Cardiac muscle cell (in vitro differentiated cells and primary cell): ENCODE measurements at regions not wholly inside any gene's neighbourhood (a gene's known extent, or its start where the extent isn't known, plus 50 kb on each side); places are given as distances from the start of the nearest gene placed in this dataset.

ENCODE experiments used
- DNase-seq, 2 donors: peaks; one replicate each; pipeline versions ENCODE4 v3.0.0 to v3.0.0-alpha.2; 2010 to 2017; ENCODE audit warnings: low read depth in 1 of 2, low spot score in 1 of 2
- H3K27ac ChIP-seq: fragments of 200-600 bp; sonication (generic); 2 replicates; pipeline ENCODE4 v1.5.1; 2016
- H3K27me3 ChIP-seq: fragments of 200-600 bp; sonication (generic); 2 replicates; pipeline ENCODE4 v1.6.0; 2016; ENCODE audit warnings: control low read depth
- H3K36me3 ChIP-seq: fragments of 200-600 bp; sonication (generic); 2 replicates; pipeline ENCODE4 v1.5.1; 2016; ENCODE audit warnings: control low read depth
- H3K4me1 ChIP-seq: fragments of 200-600 bp; sonication (generic); 2 replicates; pipeline ENCODE4 v1.8.1; 2017; ENCODE audit warnings: low read depth, mild to moderate bottlenecking, mixed run types
- H3K4me3 ChIP-seq: fragments of 200-600 bp; sonication (generic); 2 replicates; pipeline ENCODE4 v1.5.1; 2016; ENCODE audit warnings: mild to moderate bottlenecking
- H3K9me3 ChIP-seq: fragments of 200-600 bp; sonication (generic); 2 replicates; pipeline ENCODE4 v1.5.1; 2017; ENCODE audit warnings: low read depth, mild to moderate bottlenecking, control low read depth
- TF ChIP-seq, protein P1 (sequence below): IDR thresholded peaks from 2 replicates; pipeline ENCODE4 v1.5.1; 2012; ENCODE audit warnings: low read depth, mild to moderate bottlenecking, low read length

GRCh38 chr2:14720739-14721138 is 88.2 kb downstream of the LRATD1 start:
- Histone ChIP-seq H3K4me1 (no peaks in the 10 kb centered on the region), H3K27ac (no peak overlapping the region), H3K27me3 (no peaks in the 10 kb centered on the region), H3K36me3 (no peaks in the 10 kb centered on the region), H3K9me3 (no peaks in the 10 kb centered on the region), H3K4me3 (no peak overlapping the region)
- no peak for DNase-seq
- TF ChIP-seq, protein P1, sequence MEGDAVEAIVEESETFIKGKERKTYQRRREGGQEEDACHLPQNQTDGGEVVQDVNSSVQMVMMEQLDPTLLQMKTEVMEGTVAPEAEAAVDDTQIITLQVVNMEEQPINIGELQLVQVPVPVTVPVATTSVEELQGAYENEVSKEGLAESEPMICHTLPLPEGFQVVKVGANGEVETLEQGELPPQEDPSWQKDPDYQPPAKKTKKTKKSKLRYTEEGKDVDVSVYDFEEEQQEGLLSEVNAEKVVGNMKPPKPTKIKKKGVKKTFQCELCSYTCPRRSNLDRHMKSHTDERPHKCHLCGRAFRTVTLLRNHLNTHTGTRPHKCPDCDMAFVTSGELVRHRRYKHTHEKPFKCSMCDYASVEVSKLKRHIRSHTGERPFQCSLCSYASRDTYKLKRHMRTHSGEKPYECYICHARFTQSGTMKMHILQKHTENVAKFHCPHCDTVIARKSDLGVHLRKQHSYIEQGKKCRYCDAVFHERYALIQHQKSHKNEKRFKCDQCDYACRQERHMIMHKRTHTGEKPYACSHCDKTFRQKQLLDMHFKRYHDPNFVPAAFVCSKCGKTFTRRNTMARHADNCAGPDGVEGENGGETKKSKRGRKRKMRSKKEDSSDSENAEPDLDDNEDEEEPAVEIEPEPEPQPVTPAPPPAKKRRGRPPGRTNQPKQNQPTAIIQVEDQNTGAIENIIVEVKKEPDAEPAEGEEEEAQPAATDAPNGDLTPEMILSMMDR: no peak

GRCh38 chr2:14722904-14723570 is 90.5 kb downstream of the LRATD1 start:
- H3K27me3 ChIP-seq: no peaks in the 10 kb centered on the region
- no peak for DNase-seq
- H3K4me1 ChIP-seq: no peaks in the 10 kb centered on the region
- no peak overlapping the region for H3K4me3 ChIP-seq
- H3K27ac ChIP-seq: no peak overlapping the region
- no peaks in the 10 kb centered on the region for H3K36me3 ChIP-seq
- TF ChIP-seq, protein P1: no peak
- no peaks in the 10 kb centered on the region for H3K9me3 ChIP-seq

- TF ChIP-seq, protein P1: no peak
- Histone ChIP-seq H3K27ac (no peak overlapping the region), H3K9me3 (no peaks in the 10 kb centered on the region), H3K27me3 (no peaks in the 10 kb centered on the region), H3K36me3 (no peaks in the 10 kb centered on the region), H3K4me3 (no peak overlapping the region), H3K4me1 (no peaks in the 10 kb centered on the region)
- no peak for DNase-seq
Observed at GRCh38 chr2:14723684-14724083, 91.2 kb downstream of the LRATD1 start.

DNA sequence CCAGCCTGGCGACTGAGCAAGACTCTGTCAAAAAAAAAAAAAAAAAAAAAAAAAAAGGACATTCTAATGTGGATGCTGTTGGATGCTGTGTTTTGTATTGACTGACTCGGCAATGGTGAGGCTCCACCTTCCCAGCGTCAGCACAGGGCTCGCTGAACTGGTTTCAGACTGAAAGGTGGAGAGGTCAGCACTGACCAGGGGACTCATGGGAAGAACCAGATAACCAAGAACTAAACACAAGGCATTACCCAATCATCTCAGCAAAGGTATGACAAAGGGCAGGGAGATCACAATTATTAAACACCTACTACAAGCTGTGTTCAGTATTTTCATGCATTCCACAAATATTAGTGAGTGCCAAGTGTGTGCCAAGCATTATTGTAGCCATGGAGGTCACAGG is 103.2 kb downstream of the LRATD1 start:
- Histone ChIP-seq H3K27me3 (no peaks in the 10 kb centered on the region), H3K36me3 (no peaks in the 10 kb centered on the region), H3K9me3 (no peaks in the 10 kb centered on the region), H3K27ac (no peak overlapping the region), H3K4me1 (no peaks in the 10 kb centered on the region), H3K4me3 (no peak overlapping the region)
- no peak for DNase-seq
- TF ChIP-seq, protein P1: no peak

DNA sequence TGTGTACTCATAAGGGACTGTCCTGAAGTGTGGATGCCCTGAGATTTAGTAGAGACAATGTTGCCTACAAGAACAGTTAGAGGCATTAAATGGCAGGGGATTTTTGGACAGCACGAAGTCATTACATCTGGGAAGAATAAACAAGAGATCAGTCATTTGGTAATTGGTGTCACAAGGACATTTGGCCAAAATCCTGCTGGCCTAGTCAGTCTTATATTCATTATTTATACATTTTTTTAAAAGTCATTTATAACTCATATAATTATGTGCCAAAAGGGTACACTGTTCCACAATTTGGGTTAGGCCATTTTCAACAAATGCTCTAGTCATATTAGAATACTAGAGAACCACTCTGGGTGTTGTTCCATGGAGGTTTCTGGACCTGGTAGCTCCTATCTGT is 104.7 kb downstream of the LRATD1 start:
- no peak for DNase-seq
- H3K9me3 ChIP-seq: no peaks in the 10 kb centered on the region
- no peak overlapping the region for H3K4me3 ChIP-seq
- H3K36me3 ChIP-seq: no peaks in the 10 kb centered on the region
- no peak overlapping the region for H3K27ac ChIP-seq
- TF ChIP-seq, protein P1: no peak
- no peaks in the 10 kb centered on the region for H3K4me1 ChIP-seq
- no peaks in the 10 kb centered on the region for H3K27me3 ChIP-seq

GRCh38 chr2:14743861-14744260 is 111.3 kb downstream of the LRATD1 start:
- no peak overlapping the region for H3K27ac ChIP-seq
- H3K36me3 ChIP-seq: no peaks in the 10 kb centered on the region
- no peaks in the 10 kb centered on the region for H3K9me3 ChIP-seq
- no peaks in the 10 kb centered on the region for H3K27me3 ChIP-seq
- TF ChIP-seq, protein P1: no peak
- H3K4me1 ChIP-seq: no peaks in the 10 kb centered on the region
- no peak overlapping the region for H3K4me3 ChIP-seq
- no peak for DNase-seq
